Fibroblast of lung (primary cell): ENCODE measurements at regions not wholly inside any gene's neighbourhood (a gene's known extent, or its start where the extent isn't known, plus 50 kb on each side); places are given as distances from the start of the nearest gene placed in this dataset.
A peak's percentile ranks its signal among the peaks of the same experiment; 100 is the strongest.

Source experiments
- DNase-seq, 2 donors: peaks; one replicate each; pipeline versions ENCODE4 v3.0.0 to v3.0.0-alpha.2; 2010; ENCODE audit warnings: low read depth in 2 of 2
- H2AFZ ChIP-seq: 2 replicates; pipeline ENCODE4 v1.5.1; 2012; ENCODE audit warnings: low read length, control low read depth, inconsistent platforms
- H3K27ac ChIP-seq: 2 replicates; pipeline ENCODE4 v1.5.1; 2011; ENCODE audit warnings: low read length, control low read depth; ENCODE audit not compliant: insufficient read depth
- H3K27me3 ChIP-seq: 2 replicates; pipeline ENCODE4 v1.5.1; 2011; ENCODE audit warnings: mild to moderate bottlenecking, low read length; ENCODE audit not compliant: control insufficient read depth, insufficient read depth
- H3K36me3 ChIP-seq: 2 replicates; pipeline ENCODE4 v1.5.1; 2011; ENCODE audit warnings: low read length; ENCODE audit not compliant: control insufficient read depth, insufficient read depth
- H3K4me1 ChIP-seq: 2 replicates; pipeline ENCODE4 v1.5.1; 2011; ENCODE audit warnings: low read length; ENCODE audit not compliant: control insufficient read depth, insufficient read depth; ENCODE audit errors: extremely low read depth
- H3K4me2 ChIP-seq: 2 replicates; pipeline ENCODE4 v1.5.1; 2011; ENCODE audit warnings: low read length, control low read depth; ENCODE audit not compliant: insufficient read depth; ENCODE audit errors: extremely low read depth
- H3K4me3 ChIP-seq, 4 experiments: fragments of 200-600 bp in 1 of 4; sonication (generic) in 1 of 4; replicated peaks in 1 of 4; 2 replicates each; pipeline ENCODE4 v1.5.1; 2011 to 2016; ENCODE audit warnings: low read length in 4 of 4, low read depth in 3 of 4, mild to moderate bottlenecking in 3 of 4, control low read depth in 2 of 4, inconsistent platforms in 1 of 4, mixed read lengths in 1 of 4; ENCODE audit not compliant: insufficient read depth in 1 of 4; ENCODE audit errors: control extremely low read depth in 1 of 4
- H3K79me2 ChIP-seq: 2 replicates; pipeline ENCODE4 v1.5.1; 2012; ENCODE audit warnings: mild to moderate bottlenecking, low read length, inconsistent platforms; ENCODE audit not compliant: control insufficient read depth, insufficient read depth
- H3K9ac ChIP-seq: 2 replicates; pipeline ENCODE4 v1.5.1; 2011; ENCODE audit warnings: mild to moderate bottlenecking, low read length, control low read depth; ENCODE audit not compliant: insufficient read depth
- H3K9me3 ChIP-seq: 2 replicates; pipeline ENCODE4 v1.5.1; 2012; ENCODE audit warnings: low read depth, low read length; ENCODE audit not compliant: control insufficient read depth, insufficient read depth
- H4K20me1 ChIP-seq: 2 replicates; pipeline ENCODE4 v1.5.1; 2011; ENCODE audit warnings: low read length; ENCODE audit not compliant: control insufficient read depth, insufficient read depth; ENCODE audit errors: extremely low read depth
- CTCF ChIP-seq, 2 donors: IDR thresholded peaks in 1 of 2; conservative IDR thresholded peaks in 1 of 2; 1 replicate in 1 of 2; 2 replicates in 1 of 2; pipeline ENCODE4 v1.5.1; 2011 to 2012; ENCODE audit warnings: low read length in 2 of 2, control low read depth in 1 of 2, inconsistent platforms in 1 of 2, low read depth in 1 of 2, mild to moderate bottlenecking in 1 of 2
- EZH2 ChIP-seq: IDR thresholded peaks from 2 replicates; pipeline ENCODE4 v1.5.1; 2012; ENCODE audit warnings: low read length, control low read depth, mild to moderate bottlenecking; ENCODE audit errors: missing control alignments

GRCh38 chr6:157754351-157754750 is 68.7 kb upstream of the SNX9 start:
- TF ChIP-seq CTCF (conservative IDR thresholded peaks at IDR 0.05 in 1 of 2, IDR thresholded peaks at IDR 0.05 in 1 of 2; ENCODE audit: low read depth in 1 of 2, low read length in 2 of 2) (no peak), EZH2 (no peak)
- Histone ChIP-seq H3K79me2 (no peaks in the 10 kb centered on the region), H3K27ac (no peak overlapping the region), H3K27me3 (peaks cover 2% of the 10 kb centered on the region), H3K4me1 (no peaks in the 10 kb centered on the region), H3K9ac (no peak overlapping the region), H4K20me1 (no peaks in the 10 kb centered on the region), H3K4me2 (no peak overlapping the region), H2AFZ (no peak overlapping the region), H3K4me3 (no peak overlapping the region), H3K36me3 (no peaks in the 10 kb centered on the region), H3K9me3 (no peaks in the 10 kb centered on the region)
- DNase-seq: no peak

DNA sequence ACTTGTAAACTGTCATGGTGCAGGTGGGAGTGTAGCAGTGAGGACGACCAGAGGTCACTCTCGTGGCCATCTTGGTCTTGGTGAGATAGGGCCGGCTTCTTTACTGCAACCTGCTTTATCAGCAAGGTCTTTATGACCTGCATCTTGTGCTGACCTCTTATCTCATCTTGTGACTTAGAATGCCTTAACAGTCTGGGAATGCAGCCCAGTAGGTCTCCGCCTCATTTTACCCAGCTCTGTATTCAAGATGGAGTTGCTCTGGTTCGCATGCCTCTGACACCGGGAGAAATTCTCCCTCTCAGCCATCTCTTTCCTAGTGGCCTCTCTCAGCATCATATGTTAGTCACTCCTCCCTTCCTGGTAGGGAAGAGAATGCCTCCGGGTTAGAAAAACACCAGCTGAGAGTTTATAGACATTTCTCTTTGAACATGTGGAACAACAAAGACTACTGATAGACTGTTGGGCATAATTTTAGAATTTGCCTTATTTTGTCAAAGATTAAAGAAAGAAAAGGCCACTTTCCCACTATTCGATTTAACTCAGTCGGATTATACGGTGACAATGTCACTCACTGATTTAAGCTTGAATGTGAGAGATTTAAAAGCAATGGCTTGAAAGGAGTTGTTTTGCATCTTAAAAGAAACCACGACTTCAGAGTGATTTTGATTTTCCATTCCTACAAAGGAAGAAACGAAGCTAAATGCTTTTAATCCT is 67.9 kb upstream of the SNX9 start:
- no peak for TF ChIP-seq EZH2
- TF ChIP-seq CTCF (conservative IDR thresholded peaks at IDR 0.05 in 1 of 2, IDR thresholded peaks at IDR 0.05 in 1 of 2; ENCODE audit: low read depth in 1 of 2, low read length in 2 of 2): no peak
- Histone ChIP-seq H3K27ac (no peak overlapping the region), H3K4me2 (no peak overlapping the region), H3K4me3 (no peak overlapping the region), H3K9me3 (no peaks in the 10 kb centered on the region), H3K4me1 (peaks cover under 1% of the 10 kb centered on the region), H2AFZ (no peak overlapping the region), H3K9ac (no peak overlapping the region), H3K27me3 (peaks cover 2% of the 10 kb centered on the region), H3K79me2 (no peaks in the 10 kb centered on the region), H4K20me1 (no peaks in the 10 kb centered on the region), H3K36me3 (no peaks in the 10 kb centered on the region)
- peak in 1 of 2 donors; percentile 16 for DNase-seq

DNA sequence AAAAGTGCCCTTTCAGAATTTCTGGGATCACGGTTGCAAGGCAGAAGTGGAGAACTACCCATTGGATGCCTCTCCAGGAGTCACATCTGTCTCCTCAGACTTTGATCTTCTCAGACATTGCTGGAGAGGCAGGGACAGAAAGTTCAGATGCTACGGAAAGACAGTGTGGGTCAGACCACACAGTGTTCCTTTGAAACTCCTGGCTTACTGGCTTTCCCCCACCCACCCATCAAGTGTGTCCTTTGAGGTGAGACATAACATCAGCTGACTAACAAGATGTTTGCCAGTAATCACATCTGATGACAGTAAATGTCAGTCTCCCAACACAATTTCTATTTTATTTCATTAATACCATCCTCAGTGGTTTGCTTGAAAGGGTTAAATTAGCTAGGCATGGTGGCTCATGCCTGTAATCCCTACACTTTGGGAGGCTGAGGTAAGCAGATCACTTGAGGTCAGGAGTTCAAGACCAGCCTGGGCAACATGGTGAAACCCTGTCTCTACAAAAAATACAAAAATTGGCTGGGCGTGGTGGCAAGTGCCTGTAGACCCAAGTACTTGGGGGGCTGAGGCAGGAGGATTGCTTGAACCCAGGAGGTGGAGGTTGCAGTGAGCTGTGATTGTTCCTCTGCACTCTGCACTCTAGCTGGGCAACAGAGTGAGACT is 67.2 kb upstream of the SNX9 start:
- DNase-seq: no peak
- Histone ChIP-seq H3K36me3 (no peaks in the 10 kb centered on the region), H3K4me2 (no peak overlapping the region), H3K27me3 (peaks cover 2% of the 10 kb centered on the region), H3K27ac (no peak overlapping the region), H4K20me1 (no peaks in the 10 kb centered on the region), H3K79me2 (no peaks in the 10 kb centered on the region), H3K4me1 (peaks cover 5% of the 10 kb centered on the region), H3K4me3 (no peak overlapping the region), H3K9me3 (no peaks in the 10 kb centered on the region), H2AFZ (no peak overlapping the region), H3K9ac (no peak overlapping the region)
- TF ChIP-seq EZH2 (no peak), CTCF (conservative IDR thresholded peaks at IDR 0.05 in 1 of 2, IDR thresholded peaks at IDR 0.05 in 1 of 2; ENCODE audit: low read depth in 1 of 2, low read length in 2 of 2) (no peak)
